BE2C (cell line): ENCODE measurements at regions not wholly inside any gene's neighbourhood (a gene's known extent, or its start where the extent isn't known, plus 50 kb on each side); places are given as distances from the start of the nearest gene placed in this dataset.

Experiments
- DNase-seq: peaks from one replicate; pipeline ENCODE4 v3.0.0-alpha.2; 2020
- H3K27me3 ChIP-seq: fragments of 250-450 bp; sonication (Bioruptor Pico); 2 replicates; pipeline ENCODE4 v1.5.1; 2020; ENCODE audit warnings: mild to moderate bottlenecking
- H3K36me3 ChIP-seq: fragments of 250-450 bp; sonication (Bioruptor Pico); 2 replicates; pipeline ENCODE4 v1.5.1; 2020; ENCODE audit warnings: mild to moderate bottlenecking
- H3K4me1 ChIP-seq: fragments of 250-450 bp; sonication (Bioruptor Pico); 2 replicates; pipeline ENCODE4 v1.5.1; 2020
- H3K4me3 ChIP-seq: 2 replicates; pipeline ENCODE4 v1.5.1; 2011; ENCODE audit warnings: low read depth, low read length
- H3K9me3 ChIP-seq: fragments of 250-450 bp; sonication (Bioruptor Pico); 2 replicates; pipeline ENCODE4 v1.5.1; 2020
- CTCF ChIP-seq: IDR thresholded peaks from 2 replicates; pipeline ENCODE4 v1.5.1; 2012; ENCODE audit warnings: mild to moderate bottlenecking, low read depth, low read length

GRCh38 chr13:36612230-36612629, 61.6 kb upstream of the SERTM1 start:
- H3K4me3 ChIP-seq = no peak overlapping the region
- no peaks in the 10 kb centered on the region for H3K36me3 ChIP-seq
- no peaks in the 10 kb centered on the region for H3K4me1 ChIP-seq
- no peaks in the 10 kb centered on the region for H3K9me3 ChIP-seq
- no peak for DNase-seq
- no peak for TF ChIP-seq CTCF
- 0 out of 2 replicates have a peak, but pooled peaks cover 3% of the 10 kb centered on the region for H3K27me3 ChIP-seq

- no peak overlapping the region for H3K4me3 ChIP-seq
- TF ChIP-seq CTCF = no peak
- no peaks in the 10 kb centered on the region for H3K4me1 ChIP-seq
- H3K9me3 ChIP-seq = no peaks in the 10 kb centered on the region
- H3K36me3 ChIP-seq = no peaks in the 10 kb centered on the region
- DNase-seq = no peak
- 0 out of 2 replicates have a peak, but pooled peaks cover 3% of the 10 kb centered on the region for H3K27me3 ChIP-seq
Observed at GRCh38 chr13:36616706-36617105, 57.1 kb upstream of the SERTM1 start.

- no peaks in the 10 kb centered on the region for H3K9me3 ChIP-seq
- no peaks in the 10 kb centered on the region for H3K27me3 ChIP-seq
- no peak overlapping the region for H3K4me3 ChIP-seq
- no peaks in the 10 kb centered on the region for H3K36me3 ChIP-seq
- TF ChIP-seq CTCF = no peak
- no peaks in the 10 kb centered on the region for H3K4me1 ChIP-seq
- no peak for DNase-seq
Observed at GRCh38 chr13:36619535-36619934, 54.3 kb upstream of the SERTM1 start.
